Right atrium auricular region (tissue), 2 donors: ENCODE measurements at regions not wholly inside any gene's neighbourhood (a gene's known extent, or its start where the extent isn't known, plus 50 kb on each side); places are given as distances from the start of the nearest gene placed in this dataset.

Experiments used
- DNase-seq: peaks from one replicate; pipeline ENCODE4 v3.0.0-alpha.2; 2019; ENCODE audit warnings: low spot score
- H3K27ac ChIP-seq, 2 donors: fragments of 200-600 bp; sonication (generic); 1 replicate in 1 of 2; 2 replicates in 1 of 2; pipeline ENCODE4 v1.5.1; 2016 to 2019
- H3K27me3 ChIP-seq, 2 donors: fragments of 200-600 bp; sonication (generic); one replicate each; pipeline versions ENCODE4 v1.5.1 to v1.6.0; 2017 to 2019
- H3K36me3 ChIP-seq: fragments of 200-600 bp; sonication (generic); one replicate; pipeline ENCODE4 v1.5.1; 2016
- H3K4me1 ChIP-seq, 2 donors: fragments of 200-600 bp; sonication (generic); one replicate each; pipeline versions ENCODE4 v1.5.1 to v1.6.0; 2017 to 2019
- H3K4me3 ChIP-seq, 2 donors: fragments of 200-600 bp; sonication (generic); 1 replicate in 1 of 2; 2 replicates in 1 of 2; pipeline ENCODE4 v1.5.1; 2017 to 2019; ENCODE audit warnings: mild to moderate bottlenecking in 1 of 2, moderate library complexity in 1 of 2
- H3K9me3 ChIP-seq, 2 donors: fragments of 200-600 bp; sonication (generic); one replicate each; pipeline ENCODE4 v1.5.1; 2019
- CTCF ChIP-seq, 2 donors: fragments of 200-600 bp; sonication (generic); IDR thresholded peaks; one replicate each; pipeline ENCODE4 v1.5.1; 2019; ENCODE audit warnings: antibody characterized with exemption in 2 of 2
- microRNA counts, 2 donors: library from miRNA; unstranded; fragments of <30 nt; microRNA quantifications; one replicate each; lab custom pipeline; 2016 to 2017
- microRNA-seq, 2 donors: library from miRNA; unstranded; fragments of <30 nt; microRNA quantifications; one replicate each; pipeline ENCODE4, GENCODE V29; 2016 to 2017; ENCODE audit warnings: borderline number of aligned reads in 2 of 2, borderline replicate concordance in 1 of 2

GRCh38 chr10:14382531-14382930 lies 51.8 kb upstream of the FRMD4A start:
- Histone ChIP-seq H3K27me3 (no peaks in the 10 kb centered on the region), H3K4me1 (no peaks in the 10 kb centered on the region), H3K4me3 (no peak overlapping the region), H3K27ac (no peak overlapping the region), H3K36me3 (no peaks in the 10 kb centered on the region), H3K9me3 (no peaks in the 10 kb centered on the region)
- TF ChIP-seq CTCF (IDR thresholded peaks at IDR 0.05) = no peak
- DNase-seq = no peak

- no peaks in the 10 kb centered on the region for H3K9me3 ChIP-seq
- no peak overlapping the region for H3K27ac ChIP-seq
- DNase-seq = no peak
- no peaks in the 10 kb centered on the region for H3K36me3 ChIP-seq
- no peaks in the 10 kb centered on the region for H3K27me3 ChIP-seq
- no peak overlapping the region for H3K4me3 ChIP-seq
- TF ChIP-seq CTCF (IDR thresholded peaks at IDR 0.05) = no peak
- no peaks in the 10 kb centered on the region for H3K4me1 ChIP-seq
Observed at GRCh38 chr10:14382022-14382421, 51.3 kb upstream of the FRMD4A start.

- no peaks in the 10 kb centered on the region for H3K4me1 ChIP-seq
- H3K27me3 ChIP-seq = no peaks in the 10 kb centered on the region
- no peak overlapping the region for H3K27ac ChIP-seq
- DNase-seq = no peak
- no peak overlapping the region for H3K4me3 ChIP-seq
- no peaks in the 10 kb centered on the region for H3K36me3 ChIP-seq
- no peak for TF ChIP-seq CTCF (IDR thresholded peaks at IDR 0.05)
- H3K9me3 ChIP-seq = no peaks in the 10 kb centered on the region
Observed at GRCh38 chr10:14381475-14381874, 50.8 kb upstream of the FRMD4A start.

GRCh38 chr10:14380746-14381145 lies 50.0 kb upstream of the FRMD4A start:
- Histone ChIP-seq H3K4me3 (no peak overlapping the region), H3K36me3 (no peaks in the 10 kb centered on the region), H3K4me1 (no peaks in the 10 kb centered on the region), H3K27ac (no peak overlapping the region), H3K27me3 (no peaks in the 10 kb centered on the region), H3K9me3 (no peaks in the 10 kb centered on the region)
- DNase-seq = no peak
- TF ChIP-seq CTCF (IDR thresholded peaks at IDR 0.05) = no peak

MicroRNA genes in the stretch of these regions (microRNA counts, 767-probe panel; counts per million panel counts)
- 0 to 961 counts per million in 2 donors for microRNA hsa-miR-1265 (lab: Ali Mortazavi, UCI)

Small RNA genes lying in the stretch of these regions (microRNA-seq; reads per million reads assigned to microRNA genes)
- gene MIR1265 = 0 reads per million in 2 donors
- gene MIR4293 = 0 reads per million in 2 donors
